Activated T-cell treated with anti-CD3 and anti-CD28 coated beads, Interleukin-2, amount 50 U/mL, for 72 hours (primary cell): ENCODE measurements at regions not wholly inside any gene's neighbourhood (a gene's known extent, or its start where the extent isn't known, plus 50 kb on each side); places are given as distances from the start of the nearest gene placed in this dataset.

Experiments
- ATAC-seq, 2 donors: fragments of 150-1000 bp; cut with Tn5 transposase; replicated peaks in 1 of 2; 2 replicates each; pipeline ENCODE4 v1.10.0; 2021; ENCODE audit warnings: moderate library complexity in 2 of 2, mild to moderate bottlenecking in 1 of 2
- DNase-seq, 2 donors: peaks; one replicate each; pipeline ENCODE4 v3.0.0; 2021 to 2022; ENCODE audit warnings: mixed read lengths in 1 of 2
- H3K27ac Mint-ChIP-seq: one replicate; pipeline ENCODE4 v1.8.0; 2022; ENCODE audit warnings: mild to moderate bottlenecking, moderate library complexity, mixed read lengths
- H3K27me3 Mint-ChIP-seq: one replicate; pipeline ENCODE4 v1.8.0; 2022; ENCODE audit warnings: low read depth, mixed read lengths
- H3K36me3 Mint-ChIP-seq, 2 donors: one replicate each; pipeline ENCODE4 v1.8.0; 2022; ENCODE audit warnings: mixed read lengths in 2 of 2, mild to moderate bottlenecking in 1 of 2; ENCODE audit not compliant: insufficient read depth in 2 of 2
- H3K4me1 Mint-ChIP-seq: one replicate; pipeline ENCODE4 v1.8.0; 2022; ENCODE audit warnings: low read depth, mixed read lengths
- H3K4me3 Mint-ChIP-seq, 2 donors: one replicate each; pipeline ENCODE4 v1.8.0; 2022; ENCODE audit warnings: mild to moderate bottlenecking in 2 of 2, mixed read lengths in 2 of 2, moderate library complexity in 2 of 2
- H3K9me3 Mint-ChIP-seq, 2 donors: one replicate each; pipeline ENCODE4 v1.8.0; 2022; ENCODE audit warnings: mixed read lengths in 2 of 2

GRCh38 chr4:28724239-28724638 lies 1863.6 kb downstream of the STIM2 start:
- Mint-ChIP-seq H3K4me3 (no peak overlapping the region), H3K9me3 (peaks cover 7 to 8% of the 10 kb centered on the region in 2 donors), H3K36me3 (peaks cover 0 to 1% of the 10 kb centered on the region in 2 donors), H3K27ac (no peak overlapping the region), H3K27me3 (no peaks in the 10 kb centered on the region), H3K4me1 (no peaks in the 10 kb centered on the region)
- DNase-seq (no peak), ATAC-seq (no peak)

GRCh38 chr4:28730304-28730703 lies 1869.7 kb downstream of the STIM2 start:
- no peaks in the 10 kb centered on the region for H3K4me1 Mint-ChIP-seq
- H3K4me3 Mint-ChIP-seq: no peak overlapping the region
- no peaks in the 10 kb centered on the region for H3K27me3 Mint-ChIP-seq
- H3K36me3 Mint-ChIP-seq: peaks cover 0 to 4% of the 10 kb centered on the region in 2 donors
- peaks cover 11% of the 10 kb centered on the region in 2 donors for H3K9me3 Mint-ChIP-seq
- no peak overlapping the region for H3K27ac Mint-ChIP-seq
- ATAC-seq (no peak), DNase-seq (no peak)

- Mint-ChIP-seq H3K27ac (no peak overlapping the region), H3K27me3 (no peaks in the 10 kb centered on the region), H3K9me3 (peaks cover 3% of the 10 kb centered on the region in 2 donors), H3K36me3 (no peaks in the 10 kb centered on the region), H3K4me3 (no peak overlapping the region), H3K4me1 (no peaks in the 10 kb centered on the region)
- no peak for DNase-seq
- ATAC-seq: no peak
Measured at GRCh38 chr4:28744066-28744465, 1883.4 kb downstream of the STIM2 start.

- H3K4me1 Mint-ChIP-seq: no peaks in the 10 kb centered on the region
- peaks cover 4 to 8% of the 10 kb centered on the region in 2 donors for H3K9me3 Mint-ChIP-seq
- DNase-seq: no peak
- H3K27me3 Mint-ChIP-seq: no peaks in the 10 kb centered on the region
- no peak for ATAC-seq
- no peaks in the 10 kb centered on the region for H3K36me3 Mint-ChIP-seq
- H3K4me3 Mint-ChIP-seq: no peak overlapping the region
- H3K27ac Mint-ChIP-seq: no peak overlapping the region
Measured at GRCh38 chr4:28754376-28754775, 1893.7 kb downstream of the STIM2 start.

GRCh38 chr4:28755081-28755480 lies 1894.4 kb downstream of the STIM2 start:
- Mint-ChIP-seq H3K27me3 (no peaks in the 10 kb centered on the region), H3K9me3 (peaks cover 4 to 10% of the 10 kb centered on the region in 2 donors), H3K4me3 (no peak overlapping the region), H3K36me3 (no peaks in the 10 kb centered on the region), H3K4me1 (no peaks in the 10 kb centered on the region), H3K27ac (no peak overlapping the region)
- no peak for DNase-seq
- no peak for ATAC-seq

GRCh38 chr4:28759064-28759463 lies 1898.4 kb downstream of the STIM2 start:
- DNase-seq: no peak
- no peak for ATAC-seq
- H3K27ac Mint-ChIP-seq: no peak overlapping the region

GRCh38 chr4:28760003-28760402 lies 1899.4 kb downstream of the STIM2 start:
- ATAC-seq: no peak
- H3K27me3 Mint-ChIP-seq: no peaks in the 10 kb centered on the region
- DNase-seq: no peak
- H3K27ac Mint-ChIP-seq: no peak overlapping the region
- H3K36me3 Mint-ChIP-seq: no peaks in the 10 kb centered on the region
- H3K4me1 Mint-ChIP-seq: no peaks in the 10 kb centered on the region
- H3K4me3 Mint-ChIP-seq: no peak overlapping the region
- peaks cover 7 to 9% of the 10 kb centered on the region in 2 donors for H3K9me3 Mint-ChIP-seq

More at GRCh38 chr4:28759064-28759463, 1898.4 kb downstream of the STIM2 start:
- H3K4me1 Mint-ChIP-seq: no peaks in the 10 kb centered on the region
- no peak overlapping the region for H3K4me3 Mint-ChIP-seq
- no peaks in the 10 kb centered on the region for H3K27me3 Mint-ChIP-seq
- no peaks in the 10 kb centered on the region for H3K36me3 Mint-ChIP-seq
- peaks cover 7 to 11% of the 10 kb centered on the region in 2 donors for H3K9me3 Mint-ChIP-seq

- no peak for ATAC-seq
- Mint-ChIP-seq H3K27ac (no peak overlapping the region), H3K9me3 (peaks cover 2 to 4% of the 10 kb centered on the region in 2 donors), H3K4me1 (no peaks in the 10 kb centered on the region), H3K4me3 (no peak overlapping the region), H3K27me3 (no peaks in the 10 kb centered on the region), H3K36me3 (no peaks in the 10 kb centered on the region)
- no peak for DNase-seq
Measured at GRCh38 chr4:28772066-28772465, 1911.4 kb downstream of the STIM2 start.

- H3K9me3 Mint-ChIP-seq: peaks cover 2 to 8% of the 10 kb centered on the region in 2 donors
- no peaks in the 10 kb centered on the region for H3K4me1 Mint-ChIP-seq
- ATAC-seq (no peak), DNase-seq (no peak)
- H3K27me3 Mint-ChIP-seq: no peaks in the 10 kb centered on the region
- no peaks in the 10 kb centered on the region for H3K36me3 Mint-ChIP-seq
- no peak overlapping the region for H3K27ac Mint-ChIP-seq
- no peak overlapping the region for H3K4me3 Mint-ChIP-seq
Measured at GRCh38 chr4:28772788-28773187, 1912.1 kb downstream of the STIM2 start.

GRCh38 chr4:28774344-28774743 lies 1913.7 kb downstream of the STIM2 start:
- peaks cover 2 to 8% of the 10 kb centered on the region in 2 donors for H3K9me3 Mint-ChIP-seq
- no peaks in the 10 kb centered on the region for H3K4me1 Mint-ChIP-seq
- no peak overlapping the region for H3K4me3 Mint-ChIP-seq
- no peaks in the 10 kb centered on the region for H3K27me3 Mint-ChIP-seq
- H3K36me3 Mint-ChIP-seq: no peaks in the 10 kb centered on the region
- DNase-seq (no peak), ATAC-seq (no peak)
- no peak overlapping the region for H3K27ac Mint-ChIP-seq

GRCh38 chr4:28776004-28776403 lies 1915.4 kb downstream of the STIM2 start:
- ATAC-seq (no peak), DNase-seq (no peak)
- H3K4me3 Mint-ChIP-seq: no peak overlapping the region
- peaks cover 2 to 10% of the 10 kb centered on the region in 2 donors for H3K9me3 Mint-ChIP-seq
- H3K27ac Mint-ChIP-seq: no peak overlapping the region
- no peaks in the 10 kb centered on the region for H3K36me3 Mint-ChIP-seq
- H3K27me3 Mint-ChIP-seq: no peaks in the 10 kb centered on the region
- no peaks in the 10 kb centered on the region for H3K4me1 Mint-ChIP-seq

- H3K4me1 Mint-ChIP-seq: no peaks in the 10 kb centered on the region
- H3K36me3 Mint-ChIP-seq: no peaks in the 10 kb centered on the region
- DNase-seq (no peak), ATAC-seq (no peak)
- H3K27me3 Mint-ChIP-seq: no peaks in the 10 kb centered on the region
- H3K27ac Mint-ChIP-seq: no peak overlapping the region
- no peak overlapping the region for H3K4me3 Mint-ChIP-seq
- H3K9me3 Mint-ChIP-seq: peaks cover 0 to 3% of the 10 kb centered on the region in 2 donors
Measured at GRCh38 chr4:28784188-28784587, 1923.5 kb downstream of the STIM2 start.

GRCh38 chr4:28787947-28788346 lies 1927.3 kb downstream of the STIM2 start:
- H3K4me1 Mint-ChIP-seq: no peaks in the 10 kb centered on the region
- no peak overlapping the region for H3K27ac Mint-ChIP-seq
- no peak for DNase-seq
- peaks cover 3 to 4% of the 10 kb centered on the region in 2 donors for H3K9me3 Mint-ChIP-seq
- no peak for ATAC-seq
- no peak overlapping the region for H3K4me3 Mint-ChIP-seq
- H3K36me3 Mint-ChIP-seq: no peaks in the 10 kb centered on the region
- no peaks in the 10 kb centered on the region for H3K27me3 Mint-ChIP-seq

- no peaks in the 10 kb centered on the region for H3K27me3 Mint-ChIP-seq
Measured at GRCh38 chr4:28788929-28789490, 1928.4 kb downstream of the STIM2 start.

More at GRCh38 chr4:28788929-28789490, 1928.4 kb downstream of the STIM2 start:
- DNase-seq: no peak
- Mint-ChIP-seq H3K27ac (no peak overlapping the region), H3K9me3 (peaks cover 4% of the 10 kb centered on the region in 2 donors), H3K4me3 (no peak overlapping the region), H3K36me3 (no peaks in the 10 kb centered on the region), H3K4me1 (no peaks in the 10 kb centered on the region)
- no peak for ATAC-seq
